GM12891 (cell line): ENCODE measurements at regions not wholly inside any gene's neighbourhood (a gene's known extent, or its start where the extent isn't known, plus 50 kb on each side); places are given as distances from the start of the nearest gene placed in this dataset.

ENCODE experiments used
- POLR2A ChIP-seq: IDR thresholded peaks from 2 replicates; pipeline ENCODE4 v1.6.1; 2011; ENCODE audit warnings: low read depth, low read length, control low read depth
- POLR2AphosphoS5 ChIP-seq: IDR thresholded peaks from 2 replicates; pipeline ENCODE4 v1.6.1; 2011; ENCODE audit warnings: low read depth, low read length, control low read depth
- TAF1 ChIP-seq: IDR thresholded peaks from 2 replicates; pipeline ENCODE4 v1.6.1; 2011; ENCODE audit warnings: low read depth, low read length, control low read depth

- no peak for TF ChIP-seq POLR2A
- no peak for TF ChIP-seq POLR2AphosphoS5
- TF ChIP-seq TAF1, result no peak
Measured at GRCh38 chr11:22432291-22433093, 94.3 kb downstream of the SLC17A6 start.
